Stimulated activated CD4-positive, alpha-beta T cell treated with anti-CD3 and anti-CD28 coated beads, TNF-alpha, amount 100 ng/mL, for 4 hours (primary cell): ENCODE measurements at regions not wholly inside any gene's neighbourhood (a gene's known extent, or its start where the extent isn't known, plus 50 kb on each side); places are given as distances from the start of the nearest gene placed in this dataset.
"Not testable (repeated sequence)": the region's sequence is repeated elsewhere in the genome, so short reads cannot be mapped to it uniquely, and the experiment has no call there.

Source experiments
- DNase-seq, 3 experiments: peaks; one replicate each; pipeline ENCODE4 v3.0.0-alpha.2; 2020; ENCODE audit warnings: low read depth in 3 of 3

DNA sequence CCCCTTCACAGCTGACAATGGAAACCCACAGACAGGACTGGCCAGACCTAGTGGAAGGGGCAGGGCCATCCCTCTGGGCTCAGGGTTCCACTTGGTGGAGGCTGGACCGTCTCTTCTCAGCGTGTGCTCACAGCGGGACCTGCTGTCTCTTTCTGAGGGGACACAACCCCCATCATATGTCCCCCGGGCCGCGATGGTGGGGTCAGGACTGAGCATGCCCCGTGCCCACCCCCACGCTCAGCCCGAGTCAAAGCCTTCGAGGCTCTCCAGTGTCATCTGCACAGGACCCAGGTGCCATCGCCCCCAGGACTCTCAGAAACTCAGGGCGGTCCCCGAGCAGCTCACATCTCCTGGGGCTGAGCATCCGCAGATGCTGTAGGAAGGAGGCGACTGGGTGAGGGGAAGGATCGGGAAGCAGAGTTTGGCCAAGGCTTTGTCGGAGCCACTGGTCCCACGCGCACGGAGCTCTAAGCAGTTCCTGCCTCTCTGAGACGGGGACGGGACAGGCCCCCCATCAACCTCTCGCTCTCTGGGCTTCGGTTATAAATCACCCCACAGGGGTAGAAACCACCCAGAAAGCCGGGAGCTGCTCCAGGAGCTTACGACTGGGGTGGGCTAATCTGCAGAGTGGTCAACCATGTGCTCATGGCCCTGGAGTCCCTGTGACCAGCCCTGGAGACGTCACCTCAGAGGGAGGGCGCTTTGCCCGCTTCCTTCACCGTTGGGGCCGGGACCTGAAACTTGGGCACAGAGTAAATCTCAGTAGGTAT is 183.4 kb upstream of the SULF2 start:
- no peak for DNase-seq

DNA sequence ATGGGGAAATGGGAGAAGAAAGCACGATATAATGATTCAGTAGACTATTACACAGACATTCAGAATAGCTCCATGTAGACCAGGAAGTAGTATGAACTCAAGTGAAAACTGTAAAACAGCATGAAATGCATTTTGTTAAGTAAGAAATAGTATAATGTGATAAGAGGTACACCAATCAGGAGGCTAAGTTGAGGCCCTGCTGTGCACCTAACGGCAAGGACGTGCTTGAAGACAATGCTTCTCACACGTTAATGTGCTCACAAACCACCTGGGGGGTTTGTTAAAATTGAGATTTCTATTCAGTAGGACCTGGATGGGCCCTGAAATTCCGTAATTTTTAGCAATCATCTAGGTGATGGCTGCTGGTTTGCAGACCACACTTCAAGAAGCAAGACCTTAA is 178.9 kb upstream of the SULF2 start:
- no peak for DNase-seq

DNA sequence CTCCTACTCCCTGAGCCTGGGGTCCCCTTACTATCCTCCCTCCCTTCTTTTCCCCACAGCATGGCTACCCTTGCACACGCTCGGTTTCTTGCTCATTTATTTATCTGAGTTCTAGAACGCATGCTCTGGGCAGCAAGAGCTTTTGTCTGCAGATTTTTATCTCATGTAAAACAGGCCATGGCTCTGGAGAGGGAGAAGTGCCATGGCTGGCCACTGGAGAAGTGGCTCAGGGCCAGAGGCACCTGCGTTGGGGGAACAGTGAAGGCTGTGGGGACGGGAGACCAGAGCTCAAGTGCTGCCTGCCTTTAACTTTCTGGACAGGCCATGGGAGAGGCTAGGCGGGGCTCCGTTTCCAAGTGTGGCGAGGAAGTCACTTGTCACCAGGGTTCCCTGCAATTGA is 177.7 kb upstream of the SULF2 start:
- DNase-seq, result no peak

DNA sequence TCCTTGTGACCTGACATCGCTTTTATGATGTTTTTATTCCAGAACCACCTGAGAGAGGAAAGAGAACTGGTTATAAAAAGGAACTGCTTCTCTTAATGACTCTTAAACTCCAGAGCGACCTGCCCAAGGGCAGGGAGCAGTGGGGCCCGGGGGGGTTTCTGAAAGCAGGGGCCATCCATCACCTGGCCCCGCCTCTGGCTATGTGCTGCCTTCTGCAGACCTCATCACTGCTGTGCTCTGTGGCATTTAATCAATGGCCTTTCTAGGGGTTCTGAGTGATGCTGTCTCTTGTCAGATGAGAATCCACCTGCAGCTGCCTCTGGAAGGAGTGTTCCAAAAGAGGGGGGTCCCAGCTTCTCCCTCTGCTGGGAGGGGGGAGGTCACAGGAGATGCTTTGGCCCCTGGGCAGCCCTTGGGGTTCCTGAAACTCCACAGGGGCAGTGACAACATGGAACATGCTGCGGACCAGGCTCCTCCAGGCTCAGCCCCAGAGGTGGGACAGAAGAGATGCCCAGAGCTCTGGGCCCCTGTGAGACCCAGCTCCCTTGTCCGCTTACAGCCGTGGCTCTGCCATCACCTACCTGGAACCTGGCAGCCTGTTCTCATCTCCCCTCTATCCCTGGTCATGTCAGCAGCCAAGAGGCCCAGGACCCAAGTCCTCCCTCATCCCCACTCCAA is 177.1 kb upstream of the SULF2 start:
- DNase-seq, result no peak

DNA sequence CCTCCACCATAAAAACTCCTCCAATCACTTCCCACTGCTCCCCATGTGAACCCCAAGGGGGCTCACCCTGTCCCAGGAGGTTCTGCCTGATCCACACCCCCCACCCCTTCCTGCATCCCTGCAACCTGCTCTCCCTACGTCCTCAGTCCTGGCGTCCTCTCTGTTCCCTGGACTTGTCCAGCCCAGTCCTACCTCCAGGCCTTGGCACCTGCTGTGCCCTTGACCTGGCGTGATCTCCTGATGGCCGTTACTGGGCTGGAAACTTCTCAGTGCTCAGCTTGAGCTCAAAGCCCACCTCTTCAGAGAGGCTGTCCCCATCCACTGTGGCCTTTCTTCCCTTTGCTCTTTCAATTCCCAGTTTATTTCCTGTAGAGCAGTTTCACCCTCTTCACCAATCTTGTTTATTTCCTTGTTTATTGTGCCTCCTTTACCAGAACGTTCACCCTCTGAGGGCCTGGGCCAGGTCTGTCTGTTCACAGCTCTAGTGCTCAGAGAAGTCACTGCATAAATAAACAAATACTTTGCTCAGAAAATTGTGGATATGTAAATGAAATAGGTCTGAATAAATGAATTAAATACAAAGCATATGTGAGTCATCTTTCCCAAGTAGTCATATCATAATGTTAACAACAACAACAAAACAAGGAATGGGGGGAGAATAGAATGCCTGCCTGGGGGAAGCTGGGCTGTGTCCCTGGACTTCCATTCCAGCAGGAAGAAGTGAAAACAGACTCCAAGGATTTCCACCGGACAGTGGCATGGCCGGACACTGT is 175.7 kb upstream of the SULF2 start:
- no peak for DNase-seq

DNA sequence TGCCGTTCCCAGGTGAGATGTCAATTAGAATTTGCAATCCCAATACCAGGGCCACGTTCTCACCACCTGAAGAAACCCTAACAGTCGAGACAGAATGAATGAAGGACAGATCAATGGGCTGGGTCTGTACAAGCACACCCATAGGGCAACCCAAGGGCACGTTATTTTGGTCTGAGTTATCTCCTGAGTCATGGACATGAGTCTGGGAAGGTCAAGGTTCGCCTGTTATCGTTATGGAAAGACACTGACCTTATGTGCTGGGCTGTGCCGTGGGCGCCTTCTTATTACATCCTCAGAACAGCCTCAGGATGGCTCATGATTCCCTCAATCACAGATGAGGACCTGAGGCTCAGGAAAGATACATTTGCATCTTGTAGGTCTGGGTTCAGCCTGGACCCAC is 175.0 kb upstream of the SULF2 start:
- DNase-seq, result no peak

DNA sequence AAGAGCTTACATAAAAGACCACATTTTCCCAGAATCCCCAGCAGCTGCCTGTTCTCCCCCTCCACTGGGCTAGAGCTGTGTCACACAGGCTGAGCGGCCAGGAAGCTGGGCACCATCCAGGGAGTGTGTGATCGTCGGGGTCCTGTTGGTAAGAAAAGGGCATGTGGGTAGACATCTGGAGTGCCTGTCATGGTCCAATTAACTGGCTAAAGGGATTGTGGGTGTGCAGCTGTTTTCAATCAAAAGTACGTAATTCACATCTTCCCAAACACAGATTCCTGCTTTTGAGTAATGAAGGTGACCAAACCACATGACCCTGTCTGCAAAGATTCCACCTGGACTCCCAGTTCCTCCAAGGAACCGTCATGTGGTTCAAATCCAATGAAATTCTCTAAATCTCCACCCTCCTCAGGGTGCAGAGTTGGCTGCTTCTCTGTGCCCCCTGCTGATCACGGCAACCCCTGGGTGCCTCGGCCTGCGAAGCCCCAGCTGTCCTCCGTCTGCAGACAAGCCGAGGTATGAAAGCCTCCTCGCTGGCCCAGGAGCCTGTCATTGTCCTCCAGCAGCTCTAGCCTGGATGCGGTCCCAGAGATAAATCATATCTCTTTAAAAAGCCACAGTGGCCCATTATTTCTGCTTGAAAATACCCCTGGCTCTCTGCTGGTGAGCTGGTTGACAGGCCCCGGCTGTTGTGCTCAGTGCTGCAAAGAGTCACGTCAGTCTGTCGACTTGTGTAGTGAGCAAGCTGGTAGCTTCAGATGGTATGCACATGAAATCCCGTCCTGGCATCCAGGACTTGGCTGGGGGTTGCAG is 172.9 kb upstream of the SULF2 start:
- not testable (repeated sequence) for DNase-seq

DNA sequence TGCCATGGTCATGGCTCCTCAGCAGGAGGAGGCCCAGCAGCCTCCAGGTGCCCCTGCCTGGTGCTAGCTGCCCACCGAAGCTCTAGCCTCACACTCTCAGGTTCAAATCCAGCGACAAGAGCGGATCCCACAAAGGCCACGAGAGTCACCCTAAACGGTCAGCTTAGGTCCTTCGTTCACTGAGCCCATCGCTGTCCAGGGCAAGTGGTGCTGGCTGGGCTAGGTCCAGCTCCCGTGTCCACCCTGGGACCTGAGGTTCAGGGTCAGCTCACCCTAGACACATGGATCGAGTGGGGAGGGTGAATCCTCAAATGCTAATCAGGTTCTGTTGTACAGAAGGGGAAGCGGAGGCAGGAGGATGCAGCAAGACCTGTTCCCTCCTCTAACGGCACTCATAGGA is 171.9 kb upstream of the SULF2 start:
- DNase-seq, result no peak

DNA sequence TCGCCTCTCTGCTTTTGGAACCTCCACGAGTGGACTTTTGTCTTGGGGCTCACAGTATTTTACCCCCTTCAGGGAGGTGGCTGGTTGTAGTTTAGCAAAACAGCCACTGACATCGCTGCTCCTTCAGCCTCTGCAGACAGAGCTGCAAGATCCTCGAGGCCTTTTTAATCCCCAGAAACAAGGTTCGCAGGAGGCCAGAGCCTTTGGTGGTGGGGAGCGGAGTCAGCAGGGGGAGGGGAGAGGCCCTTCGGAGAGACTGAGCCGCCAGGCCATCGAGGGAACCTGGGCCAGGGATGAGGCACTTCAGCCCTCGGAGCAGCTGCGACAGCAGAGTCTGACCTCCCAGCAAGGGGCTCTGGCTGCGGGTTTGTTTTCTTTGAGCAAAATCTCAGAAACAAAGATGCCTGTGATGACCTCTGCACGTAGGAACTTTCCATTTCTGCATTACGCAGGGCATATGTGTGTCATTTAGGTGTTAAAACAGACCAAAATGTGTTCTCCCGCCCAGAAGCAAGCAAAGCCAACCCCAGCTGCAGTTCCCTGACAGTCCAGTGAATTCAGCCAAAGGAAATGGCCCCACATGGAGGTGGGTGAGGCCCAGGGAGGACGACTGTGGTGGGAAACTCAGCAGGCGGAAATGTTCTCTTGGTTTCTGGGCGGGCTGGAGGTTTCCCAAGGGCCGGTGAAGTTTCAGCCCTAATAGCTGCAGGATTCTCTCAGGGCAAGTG is 171.2 kb upstream of the SULF2 start:
- no peak for DNase-seq

DNA sequence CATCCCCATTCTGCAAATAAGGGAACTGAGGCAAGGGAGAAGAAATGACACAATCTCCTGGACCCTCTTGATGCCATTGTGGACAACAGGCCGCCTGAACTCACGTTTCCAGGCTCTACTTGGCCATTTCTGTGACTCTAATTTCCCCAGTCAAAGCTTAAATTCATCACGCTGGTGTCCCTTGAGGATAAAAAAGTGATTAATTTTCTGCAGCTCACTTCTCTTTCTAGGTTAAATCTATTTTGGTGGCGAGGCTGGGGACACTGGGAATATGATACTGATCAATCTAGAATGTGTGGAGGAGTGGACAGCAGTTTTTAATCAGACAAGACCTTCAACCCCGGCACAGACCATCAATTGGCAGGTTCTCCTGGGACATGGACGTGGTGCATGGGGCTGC is 168.2 kb upstream of the SULF2 start:
- DNase-seq, result no peak

DNA sequence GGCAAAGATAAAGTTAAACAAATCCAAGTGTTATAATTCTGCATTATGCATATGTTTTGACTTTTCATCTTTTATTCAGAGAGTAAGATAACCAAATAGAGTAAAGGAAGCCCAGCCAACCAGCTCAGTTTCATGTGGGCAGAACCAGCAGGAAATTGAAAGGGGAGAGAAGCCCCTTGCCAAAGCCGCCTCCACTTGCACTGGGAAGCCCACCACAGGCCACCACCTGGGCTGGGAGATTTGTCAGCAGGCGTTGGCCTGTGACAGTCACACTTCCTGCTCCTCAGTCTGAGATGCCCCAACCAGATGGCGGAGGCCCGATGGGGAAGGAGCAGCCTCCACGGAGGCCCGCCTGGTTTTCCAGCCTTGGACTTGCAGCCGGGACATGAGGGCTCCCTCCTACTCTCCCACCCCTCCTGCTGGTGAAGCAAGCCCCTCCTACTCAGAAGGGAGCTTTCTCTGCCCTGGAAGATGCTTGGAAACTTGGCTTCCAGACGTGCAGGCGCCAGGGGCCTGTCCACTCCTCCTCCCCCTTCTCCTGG is 166.8 kb upstream of the SULF2 start:
- DNase-seq, result no peak

DNA sequence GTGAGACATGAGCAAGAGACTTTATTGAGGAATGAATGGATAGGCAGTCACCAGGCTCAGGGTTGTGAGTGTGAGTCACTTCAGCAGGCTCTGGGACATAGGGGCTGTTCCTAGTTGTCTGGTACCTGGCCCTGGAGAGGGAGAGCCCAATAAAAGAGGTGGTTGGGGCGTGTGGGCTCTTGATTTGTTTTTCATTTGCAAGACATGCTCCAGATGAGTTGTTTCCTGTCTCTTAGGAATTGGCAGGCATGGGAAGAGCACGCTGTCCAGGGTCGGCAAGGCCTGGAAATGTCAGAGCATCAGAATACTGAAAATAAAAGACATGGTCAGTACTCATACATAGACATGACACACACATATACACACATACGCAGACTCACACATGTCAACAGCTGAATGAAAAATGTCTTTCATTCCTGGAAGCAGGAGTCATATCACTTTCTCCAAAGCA is 166.3 kb upstream of the SULF2 start:
- no peak for DNase-seq

DNA sequence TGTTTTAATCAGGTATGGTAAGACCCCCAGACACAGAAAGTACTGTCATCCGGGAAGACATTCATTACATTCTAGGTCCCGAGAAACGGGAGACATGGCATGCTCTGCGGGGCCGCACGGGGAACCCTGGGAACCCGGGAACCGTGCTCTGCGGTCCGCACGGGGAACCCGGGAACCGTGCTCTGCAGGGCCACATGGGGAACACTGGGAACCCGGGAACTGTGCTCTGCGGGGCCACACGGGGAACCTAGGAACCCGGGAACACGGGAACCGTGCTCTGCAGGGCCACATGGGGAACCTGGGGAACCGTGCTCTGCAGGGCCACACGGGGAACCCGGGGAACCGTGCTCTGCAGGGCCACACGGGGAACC is 165.6 kb upstream of the SULF2 start:
- no peak for DNase-seq

DNA sequence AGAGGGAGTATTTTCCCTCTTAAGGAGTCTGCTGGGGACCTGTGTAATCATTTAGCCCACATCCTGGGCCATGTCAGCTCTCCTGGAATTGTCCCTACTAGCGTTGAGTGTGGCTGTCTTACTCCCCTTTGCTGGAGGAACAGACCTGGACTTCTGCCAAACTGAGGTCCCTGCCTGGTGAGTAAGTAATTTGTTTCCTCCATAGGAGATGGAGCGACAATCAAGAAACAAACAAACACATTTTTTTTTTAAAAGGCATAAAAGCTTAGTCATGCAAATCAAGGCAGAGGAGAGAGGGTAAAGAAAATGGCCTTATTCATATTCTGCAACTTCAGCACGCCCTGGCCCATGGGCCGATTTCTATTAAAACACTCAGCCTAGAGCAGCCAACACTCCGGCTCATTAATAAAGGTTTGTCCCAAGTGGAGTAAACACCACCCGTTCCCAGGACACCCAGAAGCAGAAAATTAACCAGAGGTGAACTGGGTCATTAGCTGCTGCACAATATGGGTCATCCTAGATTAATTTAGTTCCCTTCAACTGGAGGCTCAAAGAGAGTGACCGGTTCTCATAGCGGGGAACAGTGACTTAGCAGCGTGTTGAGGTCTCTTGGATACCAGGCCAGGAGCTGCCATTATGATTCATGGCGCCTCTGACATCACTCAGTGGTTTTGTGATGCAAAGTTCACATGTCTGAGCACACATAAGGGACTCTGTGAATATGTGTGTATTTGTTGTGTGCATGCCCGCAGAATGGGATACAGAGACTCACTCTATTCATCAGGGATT is 165.0 kb upstream of the SULF2 start:
- no peak for DNase-seq

DNA sequence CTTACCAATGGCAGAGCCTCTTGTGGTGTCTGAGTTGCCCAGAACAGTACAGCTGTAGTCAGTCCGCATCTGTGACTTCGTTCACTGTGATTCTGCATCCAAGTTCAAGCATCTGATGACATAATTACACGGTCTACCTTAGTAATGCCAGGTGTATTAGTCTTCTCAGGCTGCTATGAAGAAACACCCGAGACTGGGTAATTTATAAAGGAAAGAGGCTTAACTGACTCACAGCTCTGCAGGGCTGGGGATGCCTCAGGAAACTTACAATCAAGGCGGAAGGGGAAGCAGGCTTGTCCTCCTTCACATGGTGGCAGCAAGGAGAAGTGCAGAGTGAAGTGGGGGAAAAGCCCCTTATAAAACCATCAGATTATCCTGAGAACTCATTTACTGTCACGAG is 163.9 kb upstream of the SULF2 start:
- no peak for DNase-seq

DNA sequence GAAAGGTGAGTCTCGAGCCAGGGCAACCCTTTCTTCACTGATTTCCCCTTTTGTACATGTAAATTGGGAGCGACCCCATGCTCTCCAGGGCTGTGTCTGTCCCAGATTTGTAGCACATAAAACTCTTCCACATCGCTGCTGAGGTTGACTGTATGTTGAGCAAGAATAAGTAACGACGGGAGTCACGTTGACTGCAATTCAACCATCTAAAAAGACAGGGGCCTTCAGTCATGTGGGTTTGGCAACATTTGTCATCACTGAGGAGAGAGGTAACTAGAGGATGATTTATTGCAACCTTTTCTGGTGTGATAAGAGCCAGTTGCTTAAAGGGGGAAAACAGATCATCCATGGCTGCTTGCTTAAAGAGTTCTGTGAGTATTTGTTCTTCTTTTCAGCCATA is 159.4 kb upstream of the SULF2 start:
- no peak for DNase-seq

DNA sequence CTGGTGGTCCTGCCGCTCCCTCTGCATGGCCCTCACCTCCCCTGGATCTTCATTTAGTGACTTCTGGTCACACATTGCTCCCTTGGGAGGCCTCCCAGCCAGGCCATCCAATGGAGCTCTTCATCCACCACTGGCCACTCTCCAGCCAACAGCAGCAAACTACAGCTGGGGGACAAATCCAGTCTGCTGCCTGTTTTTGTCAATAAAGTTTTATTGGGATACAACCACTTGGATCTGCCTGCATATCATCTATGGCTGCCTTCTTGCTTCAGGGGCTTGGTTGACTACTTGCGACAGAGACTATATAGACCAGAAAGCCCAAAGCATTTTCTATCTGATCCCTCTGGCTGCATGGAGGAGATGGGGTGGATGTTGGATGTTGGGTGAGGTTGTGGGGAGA is 156.6 kb upstream of the SULF2 start:
- DNase-seq, result no peak

DNA sequence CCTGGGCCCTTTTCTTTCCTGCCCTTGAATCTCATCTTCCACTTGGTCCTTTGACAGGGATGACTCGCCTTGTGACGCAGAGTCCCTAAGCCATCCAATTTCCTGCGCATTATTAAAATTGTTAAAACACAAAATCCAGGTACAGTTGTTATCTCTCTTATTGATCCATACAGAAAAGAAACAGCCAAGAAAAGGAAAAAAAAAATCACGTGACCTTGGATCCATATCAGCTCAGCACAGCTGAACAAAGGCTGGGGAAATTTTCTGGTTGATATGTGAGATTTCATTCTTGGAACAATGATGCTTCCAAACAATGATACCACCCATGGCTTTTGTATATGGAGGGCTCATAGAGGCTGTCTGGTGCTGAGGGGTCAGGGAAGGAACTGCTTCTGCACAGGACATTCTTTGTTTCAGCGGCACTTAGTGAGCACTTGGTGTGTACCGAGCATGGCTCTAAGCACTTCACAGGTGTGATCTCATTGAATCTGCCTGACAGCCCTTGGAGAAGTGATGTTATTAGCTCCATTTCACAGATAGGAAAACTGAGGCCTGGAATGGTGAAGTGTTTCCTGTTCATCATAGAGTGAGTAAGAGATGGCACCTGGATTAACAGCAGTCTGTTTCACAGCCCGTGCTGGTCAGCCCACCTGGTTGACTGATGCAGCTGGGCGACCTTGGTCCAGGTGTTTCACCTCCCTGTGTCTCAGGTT is 155.0 kb upstream of the SULF2 start:
- no peak for DNase-seq

DNA sequence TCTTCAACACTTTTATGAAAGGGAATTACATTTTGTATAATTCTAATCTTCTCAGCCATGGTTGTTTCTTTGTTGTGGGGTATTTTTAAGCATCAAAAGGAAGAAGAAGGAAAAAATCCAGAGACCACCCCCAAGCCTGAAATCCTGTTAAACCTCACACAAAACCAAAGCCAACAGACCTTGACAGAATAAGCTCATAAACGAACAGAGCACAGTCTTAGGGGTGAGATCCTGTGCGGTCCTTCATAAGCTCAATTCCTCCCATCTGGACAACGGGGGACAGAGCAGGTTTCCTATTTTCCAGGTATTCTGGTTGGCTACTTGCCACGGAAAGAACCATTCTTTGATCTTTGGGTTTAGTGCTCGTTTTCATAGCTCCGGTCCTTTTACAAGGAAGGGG is 151.3 kb upstream of the SULF2 start:
- DNase-seq, result no peak

DNA sequence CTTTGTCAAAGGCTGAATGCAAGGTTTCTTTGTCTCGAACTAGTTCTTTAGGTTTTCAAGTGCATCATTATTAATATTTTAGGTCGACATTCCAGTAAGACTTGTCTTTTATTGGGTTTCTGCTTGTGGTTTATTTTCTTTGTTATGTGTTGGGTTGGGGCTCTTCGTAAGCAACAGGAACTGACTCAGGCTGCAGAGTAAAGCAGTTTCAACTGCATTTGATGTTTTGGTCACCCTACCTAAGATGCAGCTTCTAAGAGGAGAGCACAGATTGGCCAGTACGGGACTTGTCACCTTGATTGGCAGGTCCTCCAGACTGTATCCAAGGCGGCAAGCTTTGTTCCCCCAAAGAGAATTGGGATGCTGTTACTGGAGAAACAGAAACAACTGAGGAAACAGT is 149.5 kb upstream of the SULF2 start:
- DNase-seq, result no peak
